B cell (primary cell): ENCODE measurements at regions not wholly inside any gene's neighbourhood (a gene's known extent, or its start where the extent isn't known, plus 50 kb on each side); places are given as distances from the start of the nearest gene placed in this dataset.

Experiments used
- ATAC-seq: fragments of 200-7000 bp; cut with Tn5 transposase; one replicate; pipeline ENCODE4 v1.10.0; 2021; ENCODE audit warnings: low read depth, mild to moderate bottlenecking, moderate number of reproducible peaks, moderate library complexity
- CTCF ChIA-PET: fragments of 350-600 bp; sonication (Branson Sonifier 250); formaldehyde crosslinking; loops from one replicate; lab custom pipeline; 2021; ENCODE audit warnings: antibody characterized with exemption, inconsistent platforms; lab: Charles Lee
- POLR2A ChIA-PET: fragments of 350-600 bp; sonication (Branson Sonifier 250); formaldehyde crosslinking; loops from one replicate; lab custom pipeline; 2021; ENCODE audit warnings: antibody characterized with exemption; lab: Charles Lee
- DNase-seq: peaks from one replicate; pipeline ENCODE4 v3.0.0; 2013
- H2AFZ ChIP-seq: 2 replicates; pipeline ENCODE4 v1.6.1; 2012; ENCODE audit warnings: mild to moderate bottlenecking, low read depth, low read length; ENCODE audit not compliant: insufficient read depth, poor library complexity, severe bottlenecking
- H3K27ac ChIP-seq, 2 donors: 1 replicate in 1 of 2; 2 replicates in 1 of 2; pipeline ENCODE4 v1.5.1; 2012 to 2013; ENCODE audit warnings: low read length in 2 of 2, mild to moderate bottlenecking in 2 of 2, moderate library complexity in 1 of 2
- H3K27me3 ChIP-seq, 4 experiments: fragments of 200-600 bp in 1 of 4; sonication (generic) in 1 of 4; replicated peaks in 1 of 4; 1 replicate in 2 of 4; 2 replicates in 2 of 4; pipeline versions ENCODE4 v1.6.1 to v1.7.0; 2013 to 2016; ENCODE audit warnings: low read length in 3 of 4, mild to moderate bottlenecking in 2 of 4, mixed read lengths in 1 of 4, moderate library complexity in 1 of 4; ENCODE audit not compliant: insufficient read depth in 4 of 4, control insufficient read depth in 3 of 4; ENCODE audit errors: control extremely low read depth in 1 of 4
- H3K36me3 ChIP-seq, 2 experiments: replicated peaks in 1 of 2; 1 replicate in 1 of 2; 2 replicates in 1 of 2; pipeline versions ENCODE4 v1.6.1 to v1.7.1; 2013; ENCODE audit warnings: low read length in 1 of 2; ENCODE audit not compliant: insufficient read depth in 2 of 2, control insufficient read depth in 1 of 2; ENCODE audit errors: control extremely low read depth in 1 of 2, extremely low read depth in 1 of 2
- H3K4me1 ChIP-seq, 2 donors: fragments of 200-600 bp in 1 of 2; sonication (generic) in 1 of 2; 1 replicate in 1 of 2; 2 replicates in 1 of 2; pipeline versions ENCODE4 v1.5.1 to v1.6.1; 2013 to 2017; ENCODE audit warnings: low read length in 2 of 2; ENCODE audit not compliant: control insufficient read depth in 2 of 2, insufficient read depth in 2 of 2
- H3K4me2 ChIP-seq: replicated peaks from 2 replicates; pipeline ENCODE3; 2012; ENCODE audit warnings: mild to moderate bottlenecking, low read depth, low read length; ENCODE audit not compliant: poor library complexity, severe bottlenecking
- H3K4me3 ChIP-seq, 5 experiments: fragments of 200-600 bp in 1 of 5; sonication (generic) in 1 of 5; 1 replicate in 3 of 5; 2 replicates in 2 of 5; pipeline versions ENCODE4 v1.5.1 to v1.7.0; 2011 to 2016; ENCODE audit warnings: low read length in 4 of 5, mild to moderate bottlenecking in 4 of 5, low read depth in 2 of 5, control low read depth in 1 of 5, moderate library complexity in 1 of 5; ENCODE audit not compliant: insufficient read depth in 1 of 5; ENCODE audit errors: control extremely low read depth in 1 of 5, extremely low read depth in 1 of 5
- H3K79me2 ChIP-seq: fragments of 200-600 bp; sonication (generic); one replicate; pipeline ENCODE4 v1.6.0; 2016; ENCODE audit warnings: low read length; ENCODE audit not compliant: control insufficient read depth, insufficient read depth
- H3K9ac ChIP-seq: fragments of 200-600 bp; sonication (generic); 2 replicates; pipeline ENCODE4 v1.6.1; 2017; ENCODE audit warnings: mild to moderate bottlenecking, low read length, moderate library complexity
- H3K9me3 ChIP-seq, 3 donors: one replicate each; pipeline versions ENCODE4 v1.6.1 to v1.7.1; 2013; ENCODE audit warnings: low read length in 2 of 3; ENCODE audit not compliant: control insufficient read depth in 2 of 3, insufficient read depth in 1 of 3; ENCODE audit errors: control extremely low read depth in 1 of 3
- H4K20me1 ChIP-seq: 2 replicates; pipeline ENCODE4 v1.6.0; 2012; ENCODE audit warnings: mild to moderate bottlenecking, low read length; ENCODE audit not compliant: insufficient read depth, control insufficient read depth, poor library complexity, severe bottlenecking
- H3K27ac Mint-ChIP-seq: one replicate; pipeline ENCODE4 v1.8.0; 2021; ENCODE audit warnings: mixed read lengths
- H3K27me3 Mint-ChIP-seq: one replicate; pipeline ENCODE4 v1.8.0; 2021; ENCODE audit warnings: mixed read lengths
- H3K4me1 Mint-ChIP-seq: one replicate; pipeline ENCODE4 v1.8.0; 2021; ENCODE audit warnings: mixed read lengths
- H3K4me3 Mint-ChIP-seq: one replicate; pipeline ENCODE4 v1.8.0; 2021; ENCODE audit warnings: mixed read lengths
- H3K9me3 Mint-ChIP-seq: one replicate; pipeline ENCODE4 v1.8.0; 2022; ENCODE audit warnings: mixed read lengths; ENCODE audit not compliant: insufficient read depth
- EZH2 ChIP-seq: IDR thresholded peaks from 2 replicates; pipeline ENCODE4 v1.6.1; 2012; ENCODE audit warnings: borderline replicate concordance, low read depth, mild to moderate bottlenecking, moderate library complexity, low read length; ENCODE audit not compliant: insufficient read depth, poor library complexity, severe bottlenecking
- WGBS: methylation state at CpG from one replicate; pipeline ENCODE4 v1.1.5; 2013; ENCODE audit warnings: missing lambda C conversion rate; ENCODE audit not compliant: insufficient coverage; 5-methylcytosine and 5-hydroxymethylcytosine counted together
- intact Hi-C: fragments of 100-400 bp; cut with micrococcal nuclease; formaldehyde crosslinking; loops from one replicate; pipeline ENCODE4 v1.10.0; 2022
- TF ChIP-seq, protein P1 (sequence below): fragments of 200-600 bp; IDR thresholded peaks from one replicate; pipeline ENCODE4 v1.8.0; 2022; ENCODE audit warnings: antibody characterized with exemption, mild to moderate bottlenecking

DNA sequence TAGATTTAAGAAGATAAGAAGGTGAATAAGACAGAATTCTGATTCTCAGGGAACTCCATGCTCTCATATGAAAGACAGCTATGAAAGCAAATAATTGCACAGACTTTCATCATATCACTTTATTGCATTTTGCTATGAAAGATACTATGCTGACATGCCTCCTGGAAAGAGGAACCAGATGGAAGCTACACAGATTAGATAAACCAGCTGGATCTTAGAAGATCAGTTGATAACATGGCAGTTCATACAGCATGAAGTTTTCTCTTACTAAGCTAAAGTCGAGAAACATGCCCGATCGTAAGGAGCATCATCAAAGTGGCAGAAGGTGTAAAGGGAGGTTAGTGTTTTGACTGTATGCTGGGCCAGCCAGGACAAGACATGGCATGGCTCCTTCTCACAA is 112.5 kb upstream of the DPP6 start:
- 60% methylated on average over 1 of the region's 3 CpGs for WGBS
- no peak overlapping the region for H3K27ac Mint-ChIP-seq
- TF ChIP-seq, protein P1, sequence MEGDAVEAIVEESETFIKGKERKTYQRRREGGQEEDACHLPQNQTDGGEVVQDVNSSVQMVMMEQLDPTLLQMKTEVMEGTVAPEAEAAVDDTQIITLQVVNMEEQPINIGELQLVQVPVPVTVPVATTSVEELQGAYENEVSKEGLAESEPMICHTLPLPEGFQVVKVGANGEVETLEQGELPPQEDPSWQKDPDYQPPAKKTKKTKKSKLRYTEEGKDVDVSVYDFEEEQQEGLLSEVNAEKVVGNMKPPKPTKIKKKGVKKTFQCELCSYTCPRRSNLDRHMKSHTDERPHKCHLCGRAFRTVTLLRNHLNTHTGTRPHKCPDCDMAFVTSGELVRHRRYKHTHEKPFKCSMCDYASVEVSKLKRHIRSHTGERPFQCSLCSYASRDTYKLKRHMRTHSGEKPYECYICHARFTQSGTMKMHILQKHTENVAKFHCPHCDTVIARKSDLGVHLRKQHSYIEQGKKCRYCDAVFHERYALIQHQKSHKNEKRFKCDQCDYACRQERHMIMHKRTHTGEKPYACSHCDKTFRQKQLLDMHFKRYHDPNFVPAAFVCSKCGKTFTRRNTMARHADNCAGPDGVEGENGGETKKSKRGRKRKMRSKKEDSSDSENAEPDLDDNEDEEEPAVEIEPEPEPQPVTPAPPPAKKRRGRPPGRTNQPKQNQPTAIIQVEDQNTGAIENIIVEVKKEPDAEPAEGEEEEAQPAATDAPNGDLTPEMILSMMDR, result no peak
- TF ChIP-seq EZH2, result no peak
- H3K27me3 Mint-ChIP-seq, result no peaks in the 10 kb centered on the region
- no peak for DNase-seq
- Histone ChIP-seq H3K9me3 (peaks cover 0 to 27% (median 0%) of the 10 kb centered on the region in 3 donors), H3K27ac (no peak overlapping the region), H3K27me3 (no peaks in the 10 kb centered on the region), H3K4me2 (no peak overlapping the region), H3K79me2 (no peaks in the 10 kb centered on the region), H3K9ac (no peak overlapping the region), H3K36me3 (no peaks in the 10 kb centered on the region), H4K20me1 (no peaks in the 10 kb centered on the region), H2AFZ (no peak overlapping the region), H3K4me1 (no peaks in the 10 kb centered on the region), H3K4me3 (no peak overlapping the region)
- intact Hi-C loops, result no loop called here
- no peaks in the 10 kb centered on the region for H3K9me3 Mint-ChIP-seq
- ChIA-PET POLR2A (no interaction called here), CTCF (no interaction called here)
- H3K4me1 Mint-ChIP-seq, result no peaks in the 10 kb centered on the region
- no peak for ATAC-seq
- H3K4me3 Mint-ChIP-seq, result no peak overlapping the region

DNA sequence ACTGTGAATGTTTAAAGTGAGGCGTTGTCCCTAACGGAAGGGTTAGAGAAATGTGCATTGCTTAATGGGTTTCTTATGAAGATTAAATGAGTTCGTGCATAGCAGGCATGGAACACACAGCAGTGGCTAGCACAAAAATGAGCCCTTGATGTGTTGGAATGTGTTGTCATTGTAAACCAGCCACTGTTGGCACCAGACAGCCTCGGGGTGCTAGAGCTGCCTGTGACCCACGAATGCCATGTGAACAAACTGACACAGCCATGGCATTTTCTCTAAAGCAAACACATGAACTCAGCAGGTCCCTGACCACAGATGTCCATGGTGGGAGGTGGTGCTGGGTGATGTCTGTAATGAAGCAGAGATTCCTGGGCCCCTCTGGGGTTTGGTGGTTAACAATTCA is 111.1 kb upstream of the DPP6 start:
- H3K27ac Mint-ChIP-seq, result no peak overlapping the region
- no peaks in the 10 kb centered on the region for H3K4me1 Mint-ChIP-seq
- ATAC-seq (no peak), DNase-seq (no peak)
- Histone ChIP-seq H3K79me2 (no peaks in the 10 kb centered on the region), H3K36me3 (no peaks in the 10 kb centered on the region), H3K27ac (no peak overlapping the region), H2AFZ (no peak overlapping the region), H3K4me1 (no peaks in the 10 kb centered on the region), H3K4me3 (no peak overlapping the region), H3K9me3 (peaks cover 0 to 18% (median 0%) of the 10 kb centered on the region in 3 donors), H3K27me3 (no peaks in the 10 kb centered on the region), H3K9ac (no peak overlapping the region), H4K20me1 (no peaks in the 10 kb centered on the region), H3K4me2 (no peak overlapping the region)
- POLR2A ChIA-PET, result no interaction called here
- intact Hi-C loops, result no loop called here
- no peak overlapping the region for H3K4me3 Mint-ChIP-seq
- H3K9me3 Mint-ChIP-seq, result peaks cover 3% of the 10 kb centered on the region
- TF ChIP-seq EZH2, result no peak
- TF ChIP-seq, protein P1, result no peak
- no peaks in the 10 kb centered on the region for H3K27me3 Mint-ChIP-seq
- CTCF ChIA-PET, result no interaction called here
- 85% methylated on average over 3 of the region's 5 CpGs for whole genome bisulfite sequencing
